HCT116 (cell line): ENCODE measurements at regions not wholly inside any gene's neighbourhood (a gene's known extent, or its start where the extent isn't known, plus 50 kb on each side); places are given as distances from the start of the nearest gene placed in this dataset.

Experiments used
- ATAC-seq: fragments of 200-7000 bp; cut with Tn5 transposase; 2 replicates; pipeline ENCODE4 v1.9.1; 2020; ENCODE audit warnings: mild to moderate bottlenecking, moderate library complexity
- BruUV-seq: library from RNA; stranded (reverse); fragments of 400-500 nt; replicated peaks from 2 replicates; lab custom pipeline; 2021; lab: Mats Ljungman, UMichigan
- CTCF ChIA-PET: fragments of 300-600 bp; sonication (Branson Sonifier 250); formaldehyde crosslinking; loops from one replicate; lab custom pipeline; 2021; ENCODE audit warnings: antibody characterized with exemption; lab: Charles Lee
- POLR2A ChIA-PET: fragments of 300-600, 350-600 bp; sonication (Branson Sonifier 250); formaldehyde crosslinking; loops from one replicate; lab custom pipeline; 2021; ENCODE audit warnings: antibody characterized with exemption; lab: Charles Lee
- RAD21 ChIA-PET, 2 experiments: fragments of 300-600 bp; sonication (Branson Sonifier 250); formaldehyde crosslinking; loops; one replicate each; lab custom pipeline; 2023; ENCODE audit warnings: low total read pairs in 2 of 2; ENCODE audit not compliant: uncharacterized antibody in 2 of 2, unreplicated experiment in 2 of 2, low non-redundant PET in 1 of 2; lab: Charles Lee
- DNase-seq: peaks from one replicate; pipeline ENCODE4 v3.0.0-alpha.2; 2010; ENCODE audit warnings: low read depth, low spot score
- H2AFZ ChIP-seq: fragments of 200-600 bp; shearing (Covaris generic), sonication (generic); 2 replicates; pipeline ENCODE4 v1.6.1; 2017; ENCODE audit warnings: low read depth, mixed run types, mixed read lengths, antibody characterized with exemption, low read length; ENCODE audit not compliant: poor library complexity, severe bottlenecking
- H3K27ac ChIP-seq: 2 replicates; pipeline ENCODE4 v1.5.1; 2012; ENCODE audit warnings: low read depth, low read length
- H3K27me3 ChIP-seq: fragments of 200-600 bp; sonication (generic); 2 replicates; pipeline ENCODE4 v1.6.1; 2016; ENCODE audit warnings: mixed run types, low read length, mixed read lengths; ENCODE audit not compliant: insufficient read depth
- H3K36me3 ChIP-seq, 2 experiments: fragments of 200-500 bp in 1 of 2; fragments of 200-600 bp in 1 of 2; sonication (Bioruptor generic) in 1 of 2; sonication (generic) in 1 of 2; 2 replicates each; pipeline versions ENCODE4 v1.5.1 to v1.6.1; 2014 to 2016; ENCODE audit warnings: low read length in 2 of 2, inconsistent platforms in 1 of 2, mixed read lengths in 1 of 2, mixed run types in 1 of 2; ENCODE audit not compliant: insufficient read depth in 2 of 2, control insufficient read depth in 1 of 2
- H3K4me1 ChIP-seq, 2 experiments: fragments of 200-600 bp in 1 of 2; sonication (generic) in 1 of 2; 2 replicates each; pipeline versions ENCODE4 v1.5.1 to v1.6.1; 2012 to 2017; ENCODE audit warnings: low read length in 2 of 2, inconsistent platforms in 1 of 2, mild to moderate bottlenecking in 1 of 2, mixed read lengths in 1 of 2, mixed run types in 1 of 2, moderate library complexity in 1 of 2; ENCODE audit not compliant: insufficient read depth in 2 of 2, control insufficient read depth in 1 of 2
- H3K4me2 ChIP-seq: fragments of 200-600 bp; sonication (generic); 2 replicates; pipeline ENCODE4 v1.6.1; 2017; ENCODE audit warnings: mixed run types, low read length, mixed read lengths
- H3K4me3 ChIP-seq, 2 experiments: fragments of 200-600 bp in 1 of 2; sonication (generic) in 1 of 2; replicated peaks in 1 of 2; 2 replicates each; pipeline ENCODE4 v1.5.1; 2011 to 2016; ENCODE audit warnings: low read length in 2 of 2, control low read depth in 1 of 2, low read depth in 1 of 2, mild to moderate bottlenecking in 1 of 2, mixed read lengths in 1 of 2, mixed run types in 1 of 2
- H3K79me2 ChIP-seq: fragments of 200-600 bp; sonication (generic); 2 replicates; pipeline ENCODE4 v1.6.1; 2017; ENCODE audit warnings: mild to moderate bottlenecking, mixed run types, low read length, moderate library complexity, mixed read lengths; ENCODE audit not compliant: insufficient read depth
- H3K9ac ChIP-seq: fragments of 200-600 bp; sonication (generic); 2 replicates; pipeline ENCODE4 v1.6.1; 2016; ENCODE audit warnings: low read length, mixed read lengths
- H3K9me2 ChIP-seq: fragments of 200-600 bp; sonication (generic), shearing (Covaris generic); 2 replicates; pipeline ENCODE4 v1.6.1; 2017; ENCODE audit warnings: mixed run types, mild to moderate bottlenecking, moderate library complexity; ENCODE audit not compliant: insufficient read depth
- H3K9me3 ChIP-seq, 2 experiments: fragments of 200-500 bp in 1 of 2; fragments of 200-600 bp in 1 of 2; sonication (Bioruptor generic) in 1 of 2; sonication (generic) in 1 of 2; 2 replicates each; pipeline ENCODE4 v1.6.1; 2014 to 2017; ENCODE audit warnings: low read length in 2 of 2, mixed read lengths in 2 of 2, inconsistent platforms in 1 of 2, low read depth in 1 of 2, mild to moderate bottlenecking in 1 of 2, mixed run types in 1 of 2, moderate library complexity in 1 of 2; ENCODE audit not compliant: control insufficient read depth in 1 of 2, insufficient read depth in 1 of 2
- H4K20me1 ChIP-seq: fragments of 200-600 bp; sonication (generic), shearing (Covaris generic); 2 replicates; pipeline ENCODE4 v1.6.1; 2017; ENCODE audit warnings: mixed run types, mild to moderate bottlenecking, moderate library complexity; ENCODE audit not compliant: insufficient read depth
- EGR1 ChIP-seq: IDR thresholded peaks from 2 replicates; pipeline ENCODE4 v1.6.1; 2012; ENCODE audit warnings: low read depth
- MAX ChIP-seq: IDR thresholded peaks from 2 replicates; pipeline ENCODE4 v1.6.1; 2012
- POLR2A ChIP-seq: IDR thresholded peaks from 2 replicates; pipeline ENCODE4 v1.7.0; 2011; ENCODE audit warnings: borderline replicate concordance; ENCODE audit not compliant: insufficient read depth, insufficient read length; ENCODE audit errors: extremely low read depth
- TCF7L2 ChIP-seq: IDR thresholded peaks from 2 replicates; pipeline ENCODE4 v1.7.0; 2011; ENCODE audit warnings: borderline replicate concordance, inconsistent platforms; ENCODE audit not compliant: insufficient read depth, insufficient read length; ENCODE audit errors: extremely low read depth
- intact Hi-C: fragments of 100-400 bp; cut with micrococcal nuclease; formaldehyde crosslinking; loops from 2 replicates; pipeline ENCODE4 v1.10.0; 2022
- TF ChIP-seq, protein P1 (sequence below): IDR thresholded peaks from 2 replicates; pipeline ENCODE4 v1.6.1; 2011; ENCODE audit warnings: mild to moderate bottlenecking, low read length, moderate library complexity; ENCODE audit not compliant: insufficient replicate concordance; ENCODE audit errors: extremely low read depth
- TF ChIP-seq, protein P2 (sequence below): IDR thresholded peaks from 2 replicates; pipeline ENCODE4 v1.6.1; 2012; ENCODE audit warnings: low read depth

DNA sequence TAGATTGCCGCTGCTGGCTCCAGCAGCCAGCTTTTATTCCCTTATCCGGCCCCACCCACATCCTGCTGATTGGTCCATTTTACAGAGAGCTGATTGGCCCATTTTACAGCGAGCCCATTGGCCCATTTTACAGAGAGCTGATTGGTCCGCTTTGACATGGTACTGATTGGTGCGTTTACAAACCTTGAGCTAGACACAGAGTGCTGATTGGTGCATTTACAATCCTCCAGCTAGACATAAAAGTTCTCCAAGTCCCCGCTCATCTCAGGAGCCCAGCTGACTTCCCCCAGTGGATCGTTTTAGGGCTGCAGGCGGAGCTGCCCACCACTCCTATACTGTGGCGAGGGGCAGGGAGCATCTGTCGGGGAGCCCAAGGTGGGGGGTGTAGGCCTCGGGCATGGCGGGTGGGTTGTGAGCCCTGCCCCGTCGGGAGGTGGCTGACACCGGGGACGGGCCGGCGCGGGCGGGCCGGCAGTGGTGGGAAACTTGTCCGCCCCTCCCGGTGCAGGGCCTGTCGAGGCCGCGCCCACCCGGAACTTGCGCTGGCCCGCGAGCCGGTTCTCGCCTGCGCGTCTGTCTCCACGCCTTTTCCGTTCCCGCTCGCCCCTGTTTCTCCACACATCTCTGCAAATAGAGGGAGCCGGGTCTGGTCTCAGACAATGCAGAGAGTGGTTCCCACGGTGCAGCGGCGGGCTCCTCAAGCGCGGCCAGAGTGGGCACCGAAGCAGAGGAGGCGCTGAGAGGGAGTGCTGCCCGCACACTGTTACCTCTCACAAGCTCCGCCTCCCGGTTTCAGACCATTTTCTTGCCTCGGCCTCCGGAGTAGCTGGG is 86.1 kb upstream of the STMND1 start:
- no peak overlapping the region for H3K9ac ChIP-seq
- BruUV-seq: no TSS peak
- no peaks in the 10 kb centered on the region for H4K20me1 ChIP-seq
- H3K27ac ChIP-seq: no peak overlapping the region
- ChIA-PET CTCF (interaction anchor here (1.9 kb wide), 1 partner anchor 71 kb away, joined by 5 read pairs; no protein-coding TSS in a partner anchor), RAD21 (no interaction called here)
- intact Hi-C loops: no loop called here
- H3K79me2 ChIP-seq: no peaks in the 10 kb centered on the region
- no peaks in the 10 kb centered on the region for H3K36me3 ChIP-seq
- H3K9me3 ChIP-seq: no peaks in the 10 kb centered on the region
- peaks cover 0 to 11% of the 10 kb centered on the region in 2 experiments; a peak in 2 of 4 replicates for H3K4me1 ChIP-seq
- no peak overlapping the region for H3K4me2 ChIP-seq
- no peak overlapping the region for H2AFZ ChIP-seq
- H3K9me2 ChIP-seq: no peaks in the 10 kb centered on the region
- TF ChIP-seq TCF7L2 (no peak), EGR1 (no peak), POLR2A (no peak), MAX (no peak)
- TF ChIP-seq, protein P1, sequence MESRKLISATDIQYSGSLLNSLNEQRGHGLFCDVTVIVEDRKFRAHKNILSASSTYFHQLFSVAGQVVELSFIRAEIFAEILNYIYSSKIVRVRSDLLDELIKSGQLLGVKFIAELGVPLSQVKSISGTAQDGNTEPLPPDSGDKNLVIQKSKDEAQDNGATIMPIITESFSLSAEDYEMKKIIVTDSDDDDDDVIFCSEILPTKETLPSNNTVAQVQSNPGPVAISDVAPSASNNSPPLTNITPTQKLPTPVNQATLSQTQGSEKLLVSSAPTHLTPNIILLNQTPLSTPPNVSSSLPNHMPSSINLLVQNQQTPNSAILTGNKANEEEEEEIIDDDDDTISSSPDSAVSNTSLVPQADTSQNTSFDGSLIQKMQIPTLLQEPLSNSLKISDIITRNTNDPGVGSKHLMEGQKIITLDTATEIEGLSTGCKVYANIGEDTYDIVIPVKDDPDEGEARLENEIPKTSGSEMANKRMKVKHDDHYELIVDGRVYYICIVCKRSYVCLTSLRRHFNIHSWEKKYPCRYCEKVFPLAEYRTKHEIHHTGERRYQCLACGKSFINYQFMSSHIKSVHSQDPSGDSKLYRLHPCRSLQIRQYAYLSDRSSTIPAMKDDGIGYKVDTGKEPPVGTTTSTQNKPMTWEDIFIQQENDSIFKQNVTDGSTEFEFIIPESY: no peak
- TF ChIP-seq, protein P2, sequence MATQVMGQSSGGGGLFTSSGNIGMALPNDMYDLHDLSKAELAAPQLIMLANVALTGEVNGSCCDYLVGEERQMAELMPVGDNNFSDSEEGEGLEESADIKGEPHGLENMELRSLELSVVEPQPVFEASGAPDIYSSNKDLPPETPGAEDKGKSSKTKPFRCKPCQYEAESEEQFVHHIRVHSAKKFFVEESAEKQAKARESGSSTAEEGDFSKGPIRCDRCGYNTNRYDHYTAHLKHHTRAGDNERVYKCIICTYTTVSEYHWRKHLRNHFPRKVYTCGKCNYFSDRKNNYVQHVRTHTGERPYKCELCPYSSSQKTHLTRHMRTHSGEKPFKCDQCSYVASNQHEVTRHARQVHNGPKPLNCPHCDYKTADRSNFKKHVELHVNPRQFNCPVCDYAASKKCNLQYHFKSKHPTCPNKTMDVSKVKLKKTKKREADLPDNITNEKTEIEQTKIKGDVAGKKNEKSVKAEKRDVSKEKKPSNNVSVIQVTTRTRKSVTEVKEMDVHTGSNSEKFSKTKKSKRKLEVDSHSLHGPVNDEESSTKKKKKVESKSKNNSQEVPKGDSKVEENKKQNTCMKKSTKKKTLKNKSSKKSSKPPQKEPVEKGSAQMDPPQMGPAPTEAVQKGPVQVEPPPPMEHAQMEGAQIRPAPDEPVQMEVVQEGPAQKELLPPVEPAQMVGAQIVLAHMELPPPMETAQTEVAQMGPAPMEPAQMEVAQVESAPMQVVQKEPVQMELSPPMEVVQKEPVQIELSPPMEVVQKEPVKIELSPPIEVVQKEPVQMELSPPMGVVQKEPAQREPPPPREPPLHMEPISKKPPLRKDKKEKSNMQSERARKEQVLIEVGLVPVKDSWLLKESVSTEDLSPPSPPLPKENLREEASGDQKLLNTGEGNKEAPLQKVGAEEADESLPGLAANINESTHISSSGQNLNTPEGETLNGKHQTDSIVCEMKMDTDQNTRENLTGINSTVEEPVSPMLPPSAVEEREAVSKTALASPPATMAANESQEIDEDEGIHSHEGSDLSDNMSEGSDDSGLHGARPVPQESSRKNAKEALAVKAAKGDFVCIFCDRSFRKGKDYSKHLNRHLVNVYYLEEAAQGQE: no peak
- TF ChIP-seq, all 23 proteins: peak for 0
- H3K27me3 ChIP-seq: no peaks in the 10 kb centered on the region
- ATAC-seq (no peak; the same call in 1 of the 2 replicates), DNase-seq (no peak)
- POLR2A ChIA-PET: no interaction called here
- H3K4me3 ChIP-seq: no peak overlapping the region
